Gastroesophageal sphincter (tissue), 4 donors: ENCODE measurements at regions not wholly inside any gene's neighbourhood (a gene's known extent, or its start where the extent isn't known, plus 50 kb on each side); places are given as distances from the start of the nearest gene placed in this dataset.

Experiments
- ATAC-seq: fragments of 150-250 bp; one replicate; pipeline ENCODE4 v1.9.1; 2016; ENCODE audit warnings: mild to moderate bottlenecking, moderate library complexity
- H3K27ac ChIP-seq, 4 donors: fragments of 200-600 bp; sonication (generic) in 3 of 4; 1 replicate in 3 of 4; 2 replicates in 1 of 4; pipeline ENCODE4 v1.5.1; 2016 to 2019
- H3K27me3 ChIP-seq: fragments of 200-600 bp; sonication (generic); one replicate; pipeline ENCODE4 v1.5.1; 2019
- H3K36me3 ChIP-seq, 2 donors: fragments of 200-600 bp; sonication (generic); one replicate each; pipeline ENCODE4 v1.5.1; 2019; ENCODE audit warnings: control low read depth in 1 of 2
- H3K4me1 ChIP-seq, 3 donors: fragments of 200-600 bp; sonication (generic); 1 replicate in 2 of 3; 2 replicates in 1 of 3; pipeline ENCODE4 v1.5.1; 2016 to 2019; ENCODE audit warnings: control low read depth in 2 of 3
- H3K4me3 ChIP-seq, 2 donors: fragments of 200-600 bp; sonication (generic); one replicate each; pipeline ENCODE4 v1.5.1; 2019; ENCODE audit warnings: mild to moderate bottlenecking in 1 of 2, moderate library complexity in 1 of 2
- H3K9me3 ChIP-seq, 3 donors: fragments of 200-600 bp; sonication (generic); one replicate each; pipeline ENCODE4 v1.5.1; 2017 to 2019; ENCODE audit warnings: control low read depth in 2 of 3
- EP300 ChIP-seq: sonication (generic); formaldehyde crosslinking; IDR thresholded peaks from one replicate; pipeline ENCODE4 v1.6.1; 2017; ENCODE audit warnings: antibody characterized with exemption, mild to moderate bottlenecking
- POLR2A ChIP-seq, 2 donors: fragments of 450-650 bp; IDR thresholded peaks; one replicate each; pipeline ENCODE4 v1.6.1; 2017; ENCODE audit warnings: antibody characterized with exemption in 2 of 2, mild to moderate bottlenecking in 2 of 2, moderate library complexity in 1 of 2
- POLR2AphosphoS5 ChIP-seq: sonication (generic); formaldehyde crosslinking; IDR thresholded peaks from one replicate; pipeline ENCODE4 v1.6.1; 2017; ENCODE audit warnings: antibody characterized with exemption
- WGBS, 2 donors: methylation state at CpG; one replicate each; pipeline ENCODE4 v1.1.5; 2018; ENCODE audit warnings: low coverage in 1 of 2; 5-methylcytosine and 5-hydroxymethylcytosine counted together
- TF ChIP-seq, protein P1 (sequence below), 4 experiments: fragments of 200-600 bp in 2 of 4; fragments of 450-650 bp in 2 of 4; sonication (generic) in 1 of 4; IDR thresholded peaks; one replicate each; pipeline ENCODE4 v1.5.1; 2017 to 2019; ENCODE audit warnings: antibody characterized with exemption in 4 of 4, mild to moderate bottlenecking in 2 of 4, moderate library complexity in 2 of 4

GRCh38 chr5:56620903-56621677 lies 194.3 kb upstream of the MAP3K1 start:
- Histone ChIP-seq H3K27ac (no peak overlapping the region), H3K27me3 (no peaks in the 10 kb centered on the region), H3K4me1 (peaks cover 4 to 12% (median 6%) of the 10 kb centered on the region in 3 donors), H3K36me3 (no peaks in the 10 kb centered on the region), H3K4me3 (no peak overlapping the region), H3K9me3 (peaks cover 0 to 12% (median 0%) of the 10 kb centered on the region in 3 donors)
- no peak for TF ChIP-seq EP300
- TF ChIP-seq POLR2AphosphoS5: no peak
- TF ChIP-seq, protein P1, sequence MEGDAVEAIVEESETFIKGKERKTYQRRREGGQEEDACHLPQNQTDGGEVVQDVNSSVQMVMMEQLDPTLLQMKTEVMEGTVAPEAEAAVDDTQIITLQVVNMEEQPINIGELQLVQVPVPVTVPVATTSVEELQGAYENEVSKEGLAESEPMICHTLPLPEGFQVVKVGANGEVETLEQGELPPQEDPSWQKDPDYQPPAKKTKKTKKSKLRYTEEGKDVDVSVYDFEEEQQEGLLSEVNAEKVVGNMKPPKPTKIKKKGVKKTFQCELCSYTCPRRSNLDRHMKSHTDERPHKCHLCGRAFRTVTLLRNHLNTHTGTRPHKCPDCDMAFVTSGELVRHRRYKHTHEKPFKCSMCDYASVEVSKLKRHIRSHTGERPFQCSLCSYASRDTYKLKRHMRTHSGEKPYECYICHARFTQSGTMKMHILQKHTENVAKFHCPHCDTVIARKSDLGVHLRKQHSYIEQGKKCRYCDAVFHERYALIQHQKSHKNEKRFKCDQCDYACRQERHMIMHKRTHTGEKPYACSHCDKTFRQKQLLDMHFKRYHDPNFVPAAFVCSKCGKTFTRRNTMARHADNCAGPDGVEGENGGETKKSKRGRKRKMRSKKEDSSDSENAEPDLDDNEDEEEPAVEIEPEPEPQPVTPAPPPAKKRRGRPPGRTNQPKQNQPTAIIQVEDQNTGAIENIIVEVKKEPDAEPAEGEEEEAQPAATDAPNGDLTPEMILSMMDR (IDR thresholded peaks at IDR 0.05): no peak
- TF ChIP-seq POLR2A (IDR thresholded peaks at IDR 0.05): no peak
- 90 to 91% methylated on average over 3 of the region's 3 CpGs for WGBS, 2 donors
- no peak for ATAC-seq

- Histone ChIP-seq H3K4me3 (no peak overlapping the region), H3K4me1 (peaks cover 11 to 30% (median 17%) of the 10 kb centered on the region in 3 donors), H3K36me3 (no peaks in the 10 kb centered on the region), H3K27me3 (no peaks in the 10 kb centered on the region), H3K9me3 (peaks cover 0 to 12% (median 0%) of the 10 kb centered on the region in 3 donors), H3K27ac (no peak overlapping the region)
- no peak for ATAC-seq
- TF ChIP-seq, protein P1 (IDR thresholded peaks at IDR 0.05): no peak
- no peak for TF ChIP-seq EP300
- no peak for TF ChIP-seq POLR2A (IDR thresholded peaks at IDR 0.05)
- TF ChIP-seq POLR2AphosphoS5: no peak
- 81 to 97% methylated on average over 3 to 4 of the region's 4 CpGs for WGBS, 2 donors
Observed at GRCh38 chr5:56617998-56618397, 197.4 kb upstream of the MAP3K1 start.

GRCh38 chr5:56616454-56617160 lies 198.7 kb upstream of the MAP3K1 start:
- Histone ChIP-seq H3K4me1 (peaks cover 11 to 36% (median 17%) of the 10 kb centered on the region in 3 donors), H3K9me3 (peaks cover 0 to 14% (median 0%) of the 10 kb centered on the region in 3 donors), H3K27me3 (no peaks in the 10 kb centered on the region), H3K4me3 (no peak overlapping the region), H3K27ac (peak overlapping the region in 3 of 4 donors; percentile 47 to 65 (median 61)), H3K36me3 (no peaks in the 10 kb centered on the region)
- ATAC-seq: no peak
- WGBS, 2 donors: 39 to 45% methylated on average over 6 of the region's 6 CpGs
- TF ChIP-seq EP300 (no peak), POLR2AphosphoS5 (no peak), POLR2A (IDR thresholded peaks at IDR 0.05) (no peak)
- TF ChIP-seq, protein P1 (IDR thresholded peaks at IDR 0.05): no peak

GRCh38 chr5:56615361-56616153 lies 199.8 kb upstream of the MAP3K1 start:
- Histone ChIP-seq H3K27ac (peak overlapping the region; percentile 34 to 65 (median 41)), H3K9me3 (peaks cover 0 to 18% (median 0%) of the 10 kb centered on the region in 3 donors), H3K4me3 (no peak overlapping the region), H3K27me3 (no peaks in the 10 kb centered on the region), H3K4me1 (peaks cover 11 to 36% (median 17%) of the 10 kb centered on the region in 3 donors), H3K36me3 (no peaks in the 10 kb centered on the region)
- peak; percentile 55 for ATAC-seq
- TF ChIP-seq, protein P1 (IDR thresholded peaks at IDR 0.05): peak in 1 of 4 experiments; percentile 8
- TF ChIP-seq POLR2A (IDR thresholded peaks at IDR 0.05) (no peak), POLR2AphosphoS5 (no peak), EP300 (no peak)
- 17 to 21% methylated on average over 6 of the region's 6 CpGs for WGBS, 2 donors
